ENCODE measurements at regions not wholly inside any gene's neighbourhood (a gene's known extent, or its start where the extent isn't known, plus 50 kb on each side); places are given as distances from the start of the nearest gene placed in this dataset.

DNA sequence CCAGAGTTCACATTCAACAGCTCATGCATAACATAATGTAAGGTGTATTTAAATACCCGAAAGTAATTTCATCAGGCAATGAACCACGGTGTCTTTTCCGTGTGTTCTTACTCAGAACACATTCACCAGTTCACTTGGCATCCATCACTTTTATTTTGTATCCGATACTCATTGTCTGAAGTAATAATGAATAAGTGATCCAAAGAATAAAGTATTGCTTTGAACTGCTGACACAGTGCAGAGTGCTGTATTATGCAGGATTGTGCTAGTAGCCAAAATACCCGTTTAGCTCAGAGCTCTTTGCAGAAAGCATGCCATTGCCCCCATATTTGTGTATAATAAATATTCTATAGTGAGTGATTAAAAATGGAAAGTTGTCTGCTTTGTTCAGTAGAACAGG, 460.9 kb upstream of the KCNMB2 start:
- POLR2A ChIA-PET = no interaction called here
- no peaks in the 10 kb centered on the region for H3K9me3 ChIP-seq (replicated peaks; ENCODE audit: control insufficient read depth, insufficient read depth, low read length)

More for the DNA sequence above, 460.9 kb upstream of the KCNMB2 start:
- CTCF ChIA-PET = no interaction called here
- no TSS peak for BruUV-seq (replicated peaks)
- no peak overlapping the region for H3K27ac ChIP-seq (ENCODE audit: insufficient read depth, low read depth, low read length)
- peaks cover 20% of the 10 kb centered on the region for H3K4me1 ChIP-seq (ENCODE audit: control insufficient read depth, extremely low read depth, insufficient read depth, low read length)
- H2AFZ ChIP-seq (ENCODE audit: low read depth, low read length) = no peak overlapping the region
- FAIRE-seq (no peak), DNase-seq (ENCODE audit: low read depth, low spot score) (no peak)
- no peaks in the 10 kb centered on the region for H3K9me1 ChIP-seq (replicated peaks; ENCODE audit: control insufficient read depth, extremely low read depth, insufficient read depth, low read length)
- H3K36me3 ChIP-seq (ENCODE audit: control insufficient read depth in 2 of 2, extremely low read depth in 1 of 2, insufficient read depth in 2 of 2, low read length in 2 of 2) = no peaks in the 10 kb centered on the region
- intact Hi-C loops (cut with micrococcal nuclease) = loop anchor here (10.0 kb wide), 2 partner anchors 261 to 881 kb away; partner anchors contain the start of gene TBL1XR1
- no peaks in the 10 kb centered on the region for H4K20me1 ChIP-seq (replicated peaks; ENCODE audit: control insufficient read depth, extremely low read depth, insufficient read depth, low read length)
- no peaks in the 10 kb centered on the region for H3K79me2 ChIP-seq (ENCODE audit: control insufficient read depth, insufficient read depth, low read length)
- no peaks in the 10 kb centered on the region for H3K27me3 ChIP-seq (ENCODE audit: control insufficient read depth in 2 of 2, insufficient read depth in 2 of 2, low read length in 2 of 2)
- H3K4me3 ChIP-seq (replicated peaks in 1 of 3; ENCODE audit: insufficient read depth in 1 of 3, low read depth in 1 of 3, low read length in 3 of 3) = no peak overlapping the region
- H3K4me2 ChIP-seq (ENCODE audit: insufficient read depth, low read length) = no peak overlapping the region
- no peak for TF ChIP-seq JUN (IDR thresholded peaks at IDR 0.05; ENCODE audit: borderline replicate concordance, insufficient read depth, insufficient read length, low read depth)
- TF ChIP-seq FOS (IDR thresholded peaks at IDR 0.05; ENCODE audit: borderline replicate concordance, insufficient read depth, low read length) = no peak
- TF ChIP-seq EZH2 (IDR thresholded peaks at IDR 0.05; ENCODE audit: borderline replicate concordance, low read depth, low read length, severe bottlenecking) = no peak
- TF ChIP-seq, protein P1, sequence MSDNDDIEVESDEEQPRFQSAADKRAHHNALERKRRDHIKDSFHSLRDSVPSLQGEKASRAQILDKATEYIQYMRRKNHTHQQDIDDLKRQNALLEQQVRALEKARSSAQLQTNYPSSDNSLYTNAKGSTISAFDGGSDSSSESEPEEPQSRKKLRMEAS (IDR thresholded peaks at IDR 0.05; ENCODE audit: insufficient read depth, insufficient read length) = no peak
- TF ChIP-seq POLR2AphosphoS5 (IDR thresholded peaks at IDR 0.05; ENCODE audit: insufficient read depth, low read depth, low read length) = no peak
- TF ChIP-seq GATA2 (IDR thresholded peaks at IDR 0.05; ENCODE audit: insufficient read depth, insufficient read length, low read depth, low read length) = no peak
- no peak for TF ChIP-seq POLR2A (IDR thresholded peaks at IDR 0.05; ENCODE audit: low read depth, low read length)
- TF ChIP-seq MYC (IDR thresholded peaks at IDR 0.05; ENCODE audit: low read depth, low read length) = no peak
- TF ChIP-seq, protein P2, sequence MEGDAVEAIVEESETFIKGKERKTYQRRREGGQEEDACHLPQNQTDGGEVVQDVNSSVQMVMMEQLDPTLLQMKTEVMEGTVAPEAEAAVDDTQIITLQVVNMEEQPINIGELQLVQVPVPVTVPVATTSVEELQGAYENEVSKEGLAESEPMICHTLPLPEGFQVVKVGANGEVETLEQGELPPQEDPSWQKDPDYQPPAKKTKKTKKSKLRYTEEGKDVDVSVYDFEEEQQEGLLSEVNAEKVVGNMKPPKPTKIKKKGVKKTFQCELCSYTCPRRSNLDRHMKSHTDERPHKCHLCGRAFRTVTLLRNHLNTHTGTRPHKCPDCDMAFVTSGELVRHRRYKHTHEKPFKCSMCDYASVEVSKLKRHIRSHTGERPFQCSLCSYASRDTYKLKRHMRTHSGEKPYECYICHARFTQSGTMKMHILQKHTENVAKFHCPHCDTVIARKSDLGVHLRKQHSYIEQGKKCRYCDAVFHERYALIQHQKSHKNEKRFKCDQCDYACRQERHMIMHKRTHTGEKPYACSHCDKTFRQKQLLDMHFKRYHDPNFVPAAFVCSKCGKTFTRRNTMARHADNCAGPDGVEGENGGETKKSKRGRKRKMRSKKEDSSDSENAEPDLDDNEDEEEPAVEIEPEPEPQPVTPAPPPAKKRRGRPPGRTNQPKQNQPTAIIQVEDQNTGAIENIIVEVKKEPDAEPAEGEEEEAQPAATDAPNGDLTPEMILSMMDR (IDR thresholded peaks at IDR 0.05; ENCODE audit: extremely low read depth in 1 of 2, insufficient read depth in 1 of 2, low read depth in 1 of 2, low read length in 2 of 2) = no peak
- no peak overlapping the region for H3K9ac ChIP-seq (replicated peaks; ENCODE audit: extremely low read depth, insufficient read depth, low read length)
- dilution Hi-C loops (cut with MboI; ENCODE audit: extremely low pct_ligation_motif_present, low sequenced_read_pairs) = no loop called here
